22Rv1 (cell line): ENCODE measurements at regions not wholly inside any gene's neighbourhood (a gene's known extent, or its start where the extent isn't known, plus 50 kb on each side); places are given as distances from the start of the nearest gene placed in this dataset.

Experiments used
- ZFX ChIP-seq: fragments of 450-650 bp; IDR thresholded peaks from 2 replicates; pipeline ENCODE4 v1.6.1; 2017; ENCODE audit warnings: antibody characterized with exemption, borderline replicate concordance
- TF ChIP-seq, protein P1 (sequence below): fragments of 450-650 bp; IDR thresholded peaks from 2 replicates; pipeline ENCODE4 v1.5.1; 2017; ENCODE audit warnings: mild to moderate bottlenecking

DNA sequence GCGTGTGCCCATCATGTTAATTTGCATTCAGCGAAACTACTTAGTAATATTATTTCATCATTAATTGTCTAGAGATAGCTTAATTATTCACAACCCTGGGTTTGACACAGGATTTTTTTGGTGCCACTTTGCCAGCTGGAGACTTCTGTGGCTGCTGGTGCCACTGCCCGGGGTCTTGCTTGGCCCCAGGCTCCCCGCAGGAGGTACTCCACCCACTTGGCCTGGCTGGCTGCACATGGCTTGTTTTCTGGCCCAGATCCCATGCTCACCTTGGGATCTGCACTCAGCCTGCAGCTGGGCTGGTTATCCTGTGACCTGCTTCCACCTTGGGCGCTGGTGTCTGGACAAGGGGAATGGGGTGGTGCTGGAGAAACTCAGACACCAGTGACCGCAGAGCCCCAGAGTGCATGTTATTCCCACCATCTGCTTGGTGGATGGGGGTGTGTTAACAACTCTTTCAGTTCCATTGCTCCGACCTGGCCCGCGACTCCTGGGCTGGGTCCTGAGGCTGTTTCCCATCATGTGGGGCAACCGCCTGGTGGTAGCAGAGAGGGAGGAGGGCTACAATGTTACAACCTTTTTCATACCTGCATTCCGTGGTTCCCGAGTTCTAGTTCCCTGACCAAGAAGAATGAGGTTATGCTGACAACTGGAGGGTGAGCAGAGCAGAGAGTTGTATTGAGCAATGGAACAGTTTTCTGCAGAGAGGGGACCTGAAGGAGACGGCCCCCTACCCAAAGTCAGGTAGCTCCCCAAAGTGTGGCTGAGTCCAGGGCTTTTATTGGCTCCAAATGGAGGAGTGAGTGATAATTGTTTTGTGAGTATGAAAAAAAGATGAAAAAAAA is 1950.0 kb upstream of the IGFBP7 start:
- TF ChIP-seq, protein P1, sequence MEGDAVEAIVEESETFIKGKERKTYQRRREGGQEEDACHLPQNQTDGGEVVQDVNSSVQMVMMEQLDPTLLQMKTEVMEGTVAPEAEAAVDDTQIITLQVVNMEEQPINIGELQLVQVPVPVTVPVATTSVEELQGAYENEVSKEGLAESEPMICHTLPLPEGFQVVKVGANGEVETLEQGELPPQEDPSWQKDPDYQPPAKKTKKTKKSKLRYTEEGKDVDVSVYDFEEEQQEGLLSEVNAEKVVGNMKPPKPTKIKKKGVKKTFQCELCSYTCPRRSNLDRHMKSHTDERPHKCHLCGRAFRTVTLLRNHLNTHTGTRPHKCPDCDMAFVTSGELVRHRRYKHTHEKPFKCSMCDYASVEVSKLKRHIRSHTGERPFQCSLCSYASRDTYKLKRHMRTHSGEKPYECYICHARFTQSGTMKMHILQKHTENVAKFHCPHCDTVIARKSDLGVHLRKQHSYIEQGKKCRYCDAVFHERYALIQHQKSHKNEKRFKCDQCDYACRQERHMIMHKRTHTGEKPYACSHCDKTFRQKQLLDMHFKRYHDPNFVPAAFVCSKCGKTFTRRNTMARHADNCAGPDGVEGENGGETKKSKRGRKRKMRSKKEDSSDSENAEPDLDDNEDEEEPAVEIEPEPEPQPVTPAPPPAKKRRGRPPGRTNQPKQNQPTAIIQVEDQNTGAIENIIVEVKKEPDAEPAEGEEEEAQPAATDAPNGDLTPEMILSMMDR = no peak
- no peak for TF ChIP-seq ZFX
